HG03521 (cell line): ENCODE measurements at regions not wholly inside any gene's neighbourhood (a gene's known extent, or its start where the extent isn't known, plus 50 kb on each side); places are given as distances from the start of the nearest gene placed in this dataset.
A peak's percentile ranks its signal among the peaks of the same experiment; 100 is the strongest.

Experiments used
- ATAC-seq: cut with Tn5 transposase; IDR thresholded peaks from one replicate; pipeline ENCODE4 v1.9.1; 2021; ENCODE audit warnings: mild to moderate bottlenecking, moderate library complexity; ENCODE audit not compliant: unreplicated experiment

DNA sequence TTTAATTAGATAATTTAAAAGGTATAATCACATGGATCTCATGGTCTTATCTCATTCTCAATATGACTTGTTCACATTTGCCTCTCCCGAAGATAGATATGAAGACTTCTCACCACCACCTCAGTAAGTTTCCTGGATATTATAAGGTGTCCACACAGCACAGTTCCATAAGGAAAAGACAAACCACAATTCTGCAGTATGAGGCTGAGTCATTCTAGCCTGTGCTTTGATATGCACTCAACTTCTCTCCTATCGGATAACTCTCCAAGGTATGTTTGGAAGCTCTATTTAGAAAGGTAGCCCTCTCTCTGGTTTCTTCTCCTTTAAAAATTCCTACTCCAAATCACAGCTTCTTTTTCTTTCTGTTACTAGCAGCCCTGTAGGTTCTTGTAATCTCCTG is 612.8 kb downstream of the ZPLD1 start:
- ATAC-seq, result no peak

DNA sequence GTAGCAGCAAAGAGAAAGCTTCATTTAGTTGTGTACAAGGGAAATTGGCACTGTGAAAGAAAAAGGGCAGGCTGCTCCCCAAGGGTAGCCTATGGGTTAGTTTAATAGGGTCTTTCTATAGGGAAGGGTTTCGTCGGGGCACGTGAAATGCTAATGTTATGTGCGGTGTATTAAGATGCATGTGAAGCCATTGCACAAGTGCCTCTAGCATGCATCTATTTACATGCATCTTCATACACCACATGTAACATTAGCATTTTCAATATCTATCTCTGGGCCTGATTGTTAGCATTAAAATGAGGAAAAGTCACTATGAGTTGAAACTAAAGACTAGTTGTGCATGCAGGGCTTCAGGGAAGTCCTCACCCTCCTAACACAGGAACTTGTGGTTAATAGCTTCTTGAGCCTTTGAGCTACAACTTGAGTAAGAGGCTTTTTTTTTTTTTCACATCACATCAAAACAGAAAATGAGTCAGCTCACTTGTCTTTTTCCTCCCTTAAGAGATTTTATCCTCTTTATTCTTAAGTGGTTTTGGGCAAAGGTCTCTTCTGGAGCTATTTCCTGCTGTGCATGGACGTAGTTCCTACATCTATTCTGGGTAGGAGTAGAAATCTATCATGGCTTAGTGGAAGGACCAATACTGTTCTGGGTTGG is 613.4 kb downstream of the ZPLD1 start:
- ATAC-seq, result no peak

DNA sequence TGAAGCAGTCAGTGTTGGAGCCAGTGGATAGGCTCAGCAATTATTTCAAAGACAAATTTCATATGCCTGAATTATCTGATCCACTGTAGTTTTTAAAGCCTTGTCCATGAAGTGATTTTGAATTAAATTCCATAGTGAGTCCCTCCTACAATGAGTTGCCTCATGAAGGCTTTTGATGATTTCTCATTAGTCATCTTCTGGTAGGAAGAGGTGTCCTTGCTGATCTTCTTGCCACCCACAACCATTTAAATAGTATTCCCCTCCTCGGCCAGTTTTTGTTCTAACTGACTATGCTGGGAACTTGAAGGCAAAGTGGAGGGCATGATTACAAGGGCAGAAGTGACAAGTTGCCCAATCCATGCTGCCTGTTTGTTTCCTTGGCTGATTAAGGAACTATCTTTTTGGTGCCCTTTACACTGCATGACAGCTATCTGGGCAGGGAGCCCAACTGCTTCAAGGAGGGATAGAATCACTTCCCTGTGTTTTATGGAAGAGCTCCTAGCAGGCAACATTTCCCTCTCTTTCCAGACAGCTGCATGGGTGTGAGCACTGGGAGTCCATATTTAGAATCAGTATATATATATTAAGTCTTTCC is 617.5 kb downstream of the ZPLD1 start:
- no peak for ATAC-seq

DNA sequence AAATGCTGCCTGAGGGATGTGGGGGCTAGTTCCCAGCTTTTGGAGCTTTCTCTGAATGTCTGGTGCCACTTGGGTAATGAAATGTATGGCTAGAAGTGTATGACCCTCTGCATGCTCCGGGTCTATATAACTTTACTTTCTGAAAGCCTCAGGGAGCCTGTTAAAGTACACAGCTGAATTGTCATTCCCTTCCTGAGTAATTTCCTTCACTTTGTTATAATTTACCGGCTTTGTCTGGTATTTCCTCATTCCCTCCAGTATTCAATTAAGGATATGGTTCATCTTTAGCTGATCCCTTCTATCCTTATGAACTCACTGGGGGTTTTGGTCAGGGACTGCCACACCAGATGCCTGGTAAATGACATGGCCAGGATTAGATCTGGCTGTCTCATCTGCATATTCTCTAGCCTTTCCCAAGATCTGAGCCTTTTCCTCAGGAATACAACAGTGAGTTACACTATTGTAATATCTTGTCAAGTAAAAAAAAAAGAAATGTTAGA is 620.3 kb downstream of the ZPLD1 start:
- no peak for ATAC-seq

DNA sequence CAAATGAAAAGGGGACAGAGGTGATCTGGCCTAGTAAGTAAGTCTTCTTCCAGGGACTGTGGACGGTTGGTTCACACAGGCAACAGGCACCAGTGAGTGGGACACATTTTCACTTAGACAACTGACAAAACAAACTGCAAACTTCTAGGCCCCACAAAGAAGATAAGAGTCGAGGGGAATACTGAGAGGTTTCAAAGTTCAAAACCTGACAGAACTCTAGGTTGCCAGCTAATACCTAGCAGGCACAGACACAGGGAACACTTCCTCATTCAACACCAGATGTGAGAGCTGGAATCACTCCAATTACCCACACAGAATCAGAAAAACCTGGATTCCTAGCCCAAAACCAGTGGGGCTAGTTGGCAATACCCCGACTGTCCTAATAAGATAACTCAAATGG is 621.7 kb downstream of the ZPLD1 start:
- no peak for ATAC-seq

DNA sequence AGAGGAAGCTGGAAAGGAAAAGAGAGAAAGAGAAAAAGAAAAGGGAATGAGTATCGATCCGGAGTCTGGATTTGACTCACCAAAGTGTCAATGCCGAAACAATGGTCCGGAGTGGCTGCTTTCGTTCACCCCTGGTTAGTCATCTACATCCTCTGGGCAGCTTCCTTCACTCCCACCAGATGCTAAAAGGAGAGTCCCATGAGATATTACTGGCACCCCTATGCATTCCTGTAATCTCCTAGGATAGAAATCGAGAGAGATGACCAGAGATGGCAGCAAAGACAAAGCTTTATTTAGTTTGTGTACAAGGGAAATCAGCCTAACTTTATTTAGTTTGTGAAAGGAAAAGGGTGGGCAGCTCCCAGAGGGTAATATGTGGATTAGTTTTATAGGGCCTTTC is 622.2 kb downstream of the ZPLD1 start:
- ATAC-seq, result no peak

DNA sequence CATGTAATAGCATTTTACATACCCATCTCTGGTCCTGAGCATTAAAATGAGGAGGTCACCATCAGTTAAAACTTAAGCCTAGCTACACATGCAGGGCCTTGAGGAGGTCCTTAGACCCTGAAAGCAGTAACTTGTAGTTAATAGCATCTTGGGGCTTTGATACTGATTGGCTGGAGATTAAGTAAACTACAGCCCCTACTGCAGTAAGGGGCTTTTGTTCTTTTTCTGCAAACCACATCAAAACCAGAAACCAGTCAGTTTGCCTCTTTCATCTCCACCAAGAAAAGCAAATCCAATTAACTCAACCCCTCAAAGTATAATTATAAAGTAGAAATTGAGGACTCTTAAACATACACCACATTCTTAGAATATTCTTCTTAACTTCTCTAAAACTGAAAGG is 622.7 kb downstream of the ZPLD1 start:
- no peak for ATAC-seq

DNA sequence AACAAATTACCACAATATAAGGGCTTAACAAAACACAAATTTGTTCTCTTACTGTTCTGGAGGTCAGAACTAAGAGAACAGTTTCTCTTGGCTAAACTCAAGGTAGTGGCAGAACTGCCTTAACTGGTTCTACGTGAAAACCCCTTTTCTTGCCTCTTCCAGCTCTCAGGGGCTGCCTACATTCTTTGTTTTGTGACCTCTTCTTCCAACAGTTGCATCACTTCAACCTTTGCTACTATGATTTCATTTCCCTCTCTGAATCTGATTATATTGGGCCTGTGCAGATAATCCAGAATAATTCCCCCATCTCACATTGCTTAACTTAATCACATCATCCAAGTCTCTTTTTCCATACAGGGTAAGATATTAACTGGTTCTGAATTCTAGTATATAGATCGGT is 624.6 kb downstream of the ZPLD1 start:
- no peak for ATAC-seq

DNA sequence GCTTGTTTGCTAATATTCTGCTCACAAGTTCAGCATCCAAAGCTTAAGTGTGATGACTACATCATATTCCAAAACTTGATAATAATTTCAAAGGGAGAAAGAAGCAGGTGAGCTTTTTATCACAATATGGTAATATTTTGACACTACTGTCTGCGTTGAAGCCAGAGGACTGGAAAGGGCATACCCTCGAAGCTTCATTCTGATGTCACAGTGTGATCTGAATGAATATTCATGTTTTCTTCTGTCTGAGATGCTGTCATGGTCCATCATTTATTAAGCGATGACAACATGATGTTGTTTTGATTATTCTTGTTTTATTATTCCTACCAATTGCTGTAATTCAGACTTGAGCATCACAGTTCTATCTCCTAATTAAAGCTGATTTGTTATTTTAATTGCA is 625.4 kb downstream of the ZPLD1 start:
- no peak for ATAC-seq

DNA sequence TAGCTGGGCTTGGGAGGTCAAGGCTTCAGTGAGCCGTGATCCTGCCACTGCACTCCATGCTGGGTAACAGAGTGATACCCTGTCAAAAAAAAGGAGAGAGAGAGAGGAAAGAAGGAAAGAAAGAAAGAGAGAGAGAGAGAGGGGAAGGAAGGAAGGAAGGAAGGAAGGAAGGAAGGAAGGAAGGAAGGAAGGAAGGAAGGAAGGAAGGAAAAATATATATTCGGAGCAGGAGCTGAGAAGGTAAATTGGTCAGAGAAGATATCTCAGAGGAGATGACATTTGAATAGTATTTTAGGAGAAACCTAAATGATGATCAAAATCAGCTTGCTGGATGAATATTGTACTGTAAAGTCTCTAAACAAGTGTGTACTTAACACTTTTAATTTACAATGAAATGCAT is 633.1 kb downstream of the ZPLD1 start:
- ATAC-seq, result no peak

DNA sequence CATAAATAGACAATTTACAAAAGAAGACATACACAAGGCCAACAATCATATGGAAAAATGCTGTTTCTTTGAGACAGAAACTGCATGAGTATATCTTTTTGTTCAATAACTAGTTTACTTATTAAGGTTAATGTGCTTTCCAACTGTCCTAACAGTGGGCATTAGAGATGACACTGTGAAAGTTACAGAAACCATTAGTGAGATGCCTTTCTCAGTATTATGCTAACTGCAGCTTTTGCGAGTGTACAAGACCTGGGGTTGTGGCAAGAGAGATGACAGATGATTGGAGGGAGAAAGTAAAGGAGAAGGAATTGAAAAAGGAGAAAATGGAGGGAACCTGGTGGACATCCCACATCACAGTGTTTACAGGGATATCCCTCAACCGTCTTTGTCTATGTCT is 640.5 kb downstream of the ZPLD1 start:
- no peak for ATAC-seq

DNA sequence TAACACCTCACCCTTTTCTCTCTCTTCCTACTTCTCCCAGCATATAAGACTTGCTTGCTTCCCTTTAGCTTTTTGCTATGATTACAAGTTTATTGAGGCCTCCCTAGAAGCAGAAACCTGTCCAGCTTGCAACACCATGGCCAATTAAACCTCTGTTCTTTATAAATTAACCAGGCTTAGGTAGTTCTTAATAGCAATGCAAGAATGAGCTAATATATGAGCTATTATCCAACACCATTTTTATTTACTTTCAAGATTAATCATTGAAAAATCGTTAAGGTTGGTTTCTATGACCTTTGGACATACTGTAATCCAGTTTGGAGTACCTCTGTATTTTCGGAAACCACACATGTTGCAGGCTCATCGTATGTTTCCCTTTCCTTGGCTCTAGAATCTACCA is 643.1 kb downstream of the ZPLD1 start:
- ATAC-seq, result no peak

DNA sequence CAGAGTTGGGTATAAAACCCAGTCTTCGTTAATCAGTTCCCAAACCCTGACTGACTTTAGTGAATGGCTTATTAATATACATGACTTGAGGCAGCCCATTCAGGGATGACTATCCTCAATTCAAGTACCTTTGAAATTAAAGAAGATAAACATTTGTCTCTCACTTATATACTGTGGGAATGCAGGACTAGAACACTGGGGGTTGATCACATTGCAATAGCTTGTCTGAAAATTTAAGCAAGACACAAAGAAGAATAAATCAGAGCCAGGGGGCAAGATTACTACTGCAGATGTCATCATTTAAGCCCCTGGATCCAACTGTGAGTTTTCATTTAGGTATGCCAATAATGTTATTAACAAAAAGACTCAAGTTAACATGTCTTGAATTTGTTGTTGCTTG is 647.7 kb downstream of the ZPLD1 start:
- no peak for ATAC-seq

DNA sequence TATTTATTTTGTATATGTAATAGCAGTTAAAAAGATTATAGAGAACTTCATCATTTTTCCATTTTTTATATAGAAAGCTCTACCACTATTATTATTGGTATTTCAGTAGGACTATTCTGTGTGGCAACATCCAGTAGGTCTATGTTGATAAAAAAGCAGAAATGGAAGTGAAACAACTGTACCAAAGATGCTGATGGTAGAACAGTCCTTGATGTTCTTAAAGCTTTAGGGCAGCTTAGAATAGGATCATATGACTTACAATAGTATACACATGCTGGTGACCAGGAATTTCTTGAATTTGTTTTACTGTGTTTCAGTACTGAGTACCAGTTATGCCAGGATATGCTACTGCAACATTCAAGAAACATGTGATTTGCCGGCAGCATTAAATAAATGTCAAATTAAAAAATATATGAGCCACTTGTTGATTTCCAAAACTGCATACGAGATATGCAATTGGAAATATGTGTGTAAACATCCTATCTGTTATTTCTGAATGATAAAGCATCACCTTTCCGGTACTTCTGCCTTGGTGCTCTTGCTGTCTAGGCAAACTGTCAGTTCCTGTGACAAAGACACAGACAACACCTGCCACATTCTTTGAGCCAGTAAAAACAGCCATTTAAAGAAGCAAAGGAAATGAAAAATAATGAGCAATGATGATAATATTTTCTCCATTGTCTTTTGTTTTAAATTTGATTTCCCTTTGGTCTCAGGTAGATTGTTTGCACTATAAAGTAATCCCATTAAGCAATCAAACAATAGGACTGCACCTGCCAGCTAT is 649.2 kb downstream of the ZPLD1 start:
- ATAC-seq, result no peak

DNA sequence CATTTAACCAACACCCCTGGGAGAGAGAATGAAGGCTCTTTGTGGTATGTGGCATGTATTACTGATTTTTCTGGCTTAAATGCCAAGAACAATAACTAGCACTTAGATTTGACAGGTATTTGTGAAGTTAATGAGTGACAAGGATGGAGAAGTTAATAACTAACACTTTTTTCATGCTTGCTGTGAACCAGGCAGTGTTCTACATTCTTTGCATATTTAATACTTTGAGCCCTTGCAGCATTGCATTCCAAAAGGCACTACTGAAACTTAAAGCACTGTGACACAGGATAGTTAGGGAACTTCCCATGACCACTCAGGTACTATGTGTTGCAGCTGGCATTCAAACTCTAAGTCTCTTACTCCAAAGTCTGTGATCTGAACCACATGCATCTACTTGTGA is 650.6 kb downstream of the ZPLD1 start:
- ATAC-seq, result no peak

DNA sequence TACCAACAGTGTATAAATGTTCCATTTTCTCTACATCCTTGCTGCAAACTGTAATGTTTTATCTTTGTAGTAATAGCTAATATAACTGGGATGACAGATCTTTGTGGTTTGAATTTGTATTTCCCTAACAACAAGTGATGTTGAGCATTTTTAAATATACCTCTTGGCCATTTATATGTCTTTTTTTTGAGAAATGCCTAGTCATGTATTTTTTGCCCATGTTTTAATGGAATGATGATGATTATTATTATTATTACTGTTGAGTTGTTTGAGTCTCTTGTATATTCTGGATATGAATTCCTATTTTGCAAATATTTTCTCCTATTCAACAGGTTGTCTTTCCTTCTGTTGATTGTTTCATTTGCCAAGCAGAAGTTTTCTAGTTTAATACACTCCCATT is 654.9 kb downstream of the ZPLD1 start:
- ATAC-seq, result no peak

DNA sequence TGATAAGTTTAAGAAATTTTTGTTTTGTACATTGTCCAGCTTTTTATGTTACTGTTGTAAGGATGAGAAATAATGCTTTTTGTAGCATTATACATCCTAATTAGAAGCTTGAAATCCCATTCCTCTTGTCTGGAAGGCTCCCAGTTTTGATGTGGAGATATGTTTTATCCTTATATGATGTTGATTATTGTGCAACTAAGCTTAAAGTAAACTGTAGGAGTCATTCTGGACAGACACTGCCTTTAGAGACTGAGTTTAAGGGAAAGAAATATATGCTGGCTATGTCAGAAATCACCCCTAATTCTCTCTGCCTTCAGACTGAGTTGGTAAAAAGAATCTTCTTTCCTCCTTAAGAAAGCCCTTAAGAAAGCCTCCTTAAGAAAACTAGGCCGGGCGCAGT is 670.4 kb downstream of the ZPLD1 start:
- ATAC-seq, result no peak

DNA sequence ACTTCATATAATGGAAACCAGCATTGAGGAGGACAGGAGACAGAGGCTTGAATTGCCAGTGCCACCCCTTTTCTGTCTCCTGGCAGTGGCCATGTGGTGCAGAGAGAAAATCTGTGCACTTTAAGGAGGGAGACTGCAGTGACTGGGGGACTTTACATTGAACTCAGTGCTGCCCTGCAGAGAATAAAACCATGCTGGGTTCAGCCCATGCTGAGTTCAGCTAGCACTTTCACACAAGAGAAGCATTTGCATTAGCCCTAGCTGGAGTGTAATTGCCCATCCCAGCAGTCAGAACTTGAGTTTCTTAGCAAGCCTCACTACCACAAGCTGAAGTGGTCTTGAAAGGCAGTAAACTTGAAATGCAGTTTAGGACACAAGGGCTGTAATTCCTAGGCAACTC is 677.5 kb downstream of the ZPLD1 start:
- ATAC-seq, result no peak

DNA sequence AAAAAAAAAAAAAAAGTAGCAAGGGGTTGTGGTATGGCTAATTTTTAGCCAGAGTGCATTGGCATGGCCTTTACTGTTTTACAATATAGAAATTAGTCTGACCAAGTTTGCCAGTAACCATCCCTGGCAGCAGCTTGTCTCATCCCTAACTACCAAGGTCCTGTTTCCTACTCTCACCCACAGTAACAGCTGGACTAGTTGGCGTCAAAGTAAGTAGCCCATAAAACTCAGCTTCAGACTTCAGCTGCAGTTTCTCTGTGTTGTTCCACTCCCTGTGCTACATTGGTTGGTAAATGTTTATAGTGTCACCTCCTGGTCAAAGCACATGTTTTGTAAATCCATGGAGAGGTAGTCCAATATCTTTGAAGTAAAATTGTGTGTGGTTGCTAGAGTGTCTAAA is 691.3 kb downstream of the ZPLD1 start:
- no peak for ATAC-seq

DNA sequence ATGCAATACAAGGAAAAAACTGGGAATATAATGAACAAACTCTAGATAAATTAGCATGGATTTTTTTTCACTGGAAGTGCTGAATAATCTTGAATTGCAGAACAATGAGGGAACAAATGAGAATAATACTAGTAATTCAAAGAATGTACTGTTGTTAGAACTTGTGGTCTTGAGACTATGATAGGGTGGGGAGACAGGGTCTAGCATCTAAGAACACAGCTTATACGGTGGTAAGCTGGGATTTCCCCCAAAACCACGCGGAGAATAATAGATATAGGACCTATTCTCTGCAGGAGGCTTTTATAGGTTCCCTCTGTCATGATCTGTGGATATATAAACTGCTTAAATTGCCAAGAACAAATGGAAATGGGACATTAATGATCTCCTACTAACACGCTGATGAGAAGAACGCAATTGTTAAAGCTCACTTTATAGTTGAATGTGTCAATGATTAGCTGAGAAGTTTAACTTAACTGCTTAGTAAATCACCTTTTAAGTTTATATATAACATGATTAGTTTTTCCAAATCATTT is 692.3 kb downstream of the ZPLD1 start:
- ATAC-seq, result no peak

DNA sequence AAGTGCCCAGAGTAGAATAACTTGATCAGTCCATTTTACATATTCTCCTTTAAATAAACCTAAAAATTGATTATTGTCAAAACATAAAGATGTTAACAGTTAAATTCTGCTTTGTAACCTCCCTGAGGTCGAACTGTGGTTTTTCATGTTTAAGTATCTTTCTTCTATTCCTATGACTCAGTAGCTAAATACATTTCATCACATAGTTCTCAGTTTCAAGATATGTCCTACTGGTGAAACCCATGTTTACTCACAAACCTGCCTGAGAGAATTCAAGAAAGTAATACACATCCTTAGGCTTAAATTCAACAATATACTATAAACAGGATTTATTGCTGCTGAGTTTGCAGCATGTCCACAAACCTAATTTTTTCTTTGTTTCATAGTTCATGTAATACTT is 692.9 kb downstream of the ZPLD1 start:
- ATAC-seq, result peak; percentile 94
